ENCODE measurements at regions not wholly inside any gene's neighbourhood (a gene's known extent, or its start where the extent isn't known, plus 50 kb on each side); places are given as distances from the start of the nearest gene placed in this dataset.

- H3K4me3 ChIP-seq (replicated peaks in 1 of 2; ENCODE audit: low read depth in 2 of 2, low read length in 2 of 2): no peak overlapping the region
- no peak for DNase-seq (ENCODE audit: low read depth in 2 of 2)
- TF ChIP-seq CTCF (IDR thresholded peaks at IDR 0.05; ENCODE audit: low read depth, low read length): no peak
Observed at GRCh38 chr3:34022147-34022546, 223.7 kb downstream of the PDCD6IP start.

- peak in 1 of 2 donors; percentile 25 for DNase-seq (ENCODE audit: low read depth in 2 of 2)
- H3K4me3 ChIP-seq (replicated peaks in 1 of 2; ENCODE audit: low read depth in 2 of 2, low read length in 2 of 2): no peak overlapping the region
- TF ChIP-seq CTCF (IDR thresholded peaks at IDR 0.05; ENCODE audit: low read depth, low read length): no peak
Observed at GRCh38 chr3:34024447-34025240, 226.2 kb downstream of the PDCD6IP start.

- no peak for TF ChIP-seq CTCF (IDR thresholded peaks at IDR 0.05; ENCODE audit: low read depth, low read length)
- no peak overlapping the region for H3K4me3 ChIP-seq (replicated peaks in 1 of 2; ENCODE audit: low read depth in 2 of 2, low read length in 2 of 2)
- DNase-seq (ENCODE audit: low read depth in 2 of 2): no peak
Observed at GRCh38 chr3:34033839-34034238, 235.4 kb downstream of the PDCD6IP start.

- no peak for TF ChIP-seq CTCF (IDR thresholded peaks at IDR 0.05; ENCODE audit: low read depth, low read length)
- no peak overlapping the region for H3K4me3 ChIP-seq (replicated peaks in 1 of 2; ENCODE audit: low read depth in 2 of 2, low read length in 2 of 2)
- no peak for DNase-seq (ENCODE audit: low read depth in 2 of 2)
Observed at GRCh38 chr3:34034840-34035239, 236.4 kb downstream of the PDCD6IP start.

GRCh38 chr3:34035775-34036174 is 237.3 kb downstream of the PDCD6IP start:
- H3K4me3 ChIP-seq (replicated peaks in 1 of 2; ENCODE audit: low read depth in 2 of 2, low read length in 2 of 2): no peak overlapping the region
- TF ChIP-seq CTCF (IDR thresholded peaks at IDR 0.05; ENCODE audit: low read depth, low read length): no peak
- DNase-seq (ENCODE audit: low read depth in 2 of 2): no peak

- H3K4me3 ChIP-seq (replicated peaks in 1 of 2; ENCODE audit: low read depth in 2 of 2, low read length in 2 of 2): no peak overlapping the region
Observed at GRCh38 chr3:34037260-34037659, 238.8 kb downstream of the PDCD6IP start.

More at GRCh38 chr3:34037260-34037659, 238.8 kb downstream of the PDCD6IP start:
- DNase-seq (ENCODE audit: low read depth in 2 of 2): no peak
- TF ChIP-seq CTCF (IDR thresholded peaks at IDR 0.05; ENCODE audit: low read depth, low read length): no peak
